Activated T-cell treated with anti-CD3 and anti-CD28 coated beads, Interleukin-2, amount 50 U/mL, for 4 hours (primary cell): ENCODE measurements at regions not wholly inside any gene's neighbourhood (a gene's known extent, or its start where the extent isn't known, plus 50 kb on each side); places are given as distances from the start of the nearest gene placed in this dataset.
"Not testable (repeated sequence)": the region's sequence is repeated elsewhere in the genome, so short reads cannot be mapped to it uniquely, and the experiment has no call there.

Experiments used
- ATAC-seq, 2 donors: fragments of 200-7000 bp; cut with Tn5 transposase; one replicate each; pipeline ENCODE4 v1.10.0; 2021
- DNase-seq: peaks from one replicate; pipeline ENCODE4 v3.0.0-alpha.2; 2020
- H3K27me3 Mint-ChIP-seq: one replicate; pipeline ENCODE4 v1.8.0; 2021; ENCODE audit warnings: low read depth, mixed read lengths
- H3K36me3 Mint-ChIP-seq: one replicate; pipeline ENCODE4 v1.8.0; 2022; ENCODE audit warnings: mixed read lengths; ENCODE audit not compliant: insufficient read depth
- H3K4me1 Mint-ChIP-seq: one replicate; pipeline ENCODE4 v1.8.0; 2021; ENCODE audit warnings: low read depth, mixed read lengths
- H3K4me3 Mint-ChIP-seq: one replicate; pipeline ENCODE4 v1.8.0; 2021; ENCODE audit warnings: mild to moderate bottlenecking, moderate library complexity, mixed read lengths
- H3K9me3 Mint-ChIP-seq: one replicate; pipeline ENCODE4 v1.8.0; 2021; ENCODE audit warnings: mixed read lengths

- not testable (repeated sequence) for DNase-seq, H3K27me3 Mint-ChIP-seq, H3K4me3 Mint-ChIP-seq, H3K36me3 Mint-ChIP-seq, ATAC-seq, H3K9me3 Mint-ChIP-seq
- H3K4me1 Mint-ChIP-seq: peaks cover 23% of the 10 kb centered on the region
Observed at GRCh38 chr2:136312568-136312967, 194.6 kb upstream of the CXCR4 start.

GRCh38 chr2:136310797-136311603 lies 193.1 kb upstream of the CXCR4 start:
- no peak for DNase-seq
- no peaks in the 10 kb centered on the region for H3K9me3 Mint-ChIP-seq
- peaks cover 25% of the 10 kb centered on the region for H3K4me1 Mint-ChIP-seq
- no peaks in the 10 kb centered on the region for H3K36me3 Mint-ChIP-seq
- no peak overlapping the region for H3K4me3 Mint-ChIP-seq
- ATAC-seq: peak; percentile 87 to 90
- H3K27me3 Mint-ChIP-seq: no peaks in the 10 kb centered on the region

- peaks cover 35% of the 10 kb centered on the region for H3K4me1 Mint-ChIP-seq
- H3K27me3 Mint-ChIP-seq: no peaks in the 10 kb centered on the region
- no peak overlapping the region for H3K4me3 Mint-ChIP-seq
- no peaks in the 10 kb centered on the region for H3K9me3 Mint-ChIP-seq
- no peaks in the 10 kb centered on the region for H3K36me3 Mint-ChIP-seq
- ATAC-seq: no peak
- DNase-seq: peak; percentile 12
Observed at GRCh38 chr2:136310005-136310495, 192.1 kb upstream of the CXCR4 start.

DNA sequence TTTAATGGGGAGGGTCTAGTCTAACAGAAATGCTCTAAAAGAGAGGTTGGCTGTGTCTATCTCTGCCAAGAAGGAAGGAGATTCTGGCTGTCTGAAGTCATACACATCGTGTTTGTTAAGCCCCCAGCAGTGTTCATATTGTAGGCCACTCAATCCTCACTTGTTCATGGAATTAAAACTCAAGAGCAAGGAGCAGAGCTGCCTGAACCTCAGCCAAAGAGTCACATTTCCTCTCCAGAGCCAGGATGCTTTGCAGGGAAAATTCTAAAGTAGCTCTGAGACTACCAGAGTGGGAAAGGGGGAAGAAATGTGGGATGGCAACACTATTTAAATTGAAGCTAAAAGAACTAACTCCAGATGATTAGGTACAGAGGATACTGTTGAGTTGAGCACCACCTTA lies 190.7 kb upstream of the CXCR4 start:
- Mint-ChIP-seq H3K4me1 (peaks cover 37% of the 10 kb centered on the region), H3K9me3 (no peaks in the 10 kb centered on the region), H3K36me3 (no peaks in the 10 kb centered on the region)

GRCh38 chr2:136306836-136307235 lies 188.9 kb upstream of the CXCR4 start:
- no peak for DNase-seq
- H3K4me3 Mint-ChIP-seq: no peak overlapping the region
- no peaks in the 10 kb centered on the region for H3K36me3 Mint-ChIP-seq
- ATAC-seq: no peak
- H3K4me1 Mint-ChIP-seq: peaks cover 37% of the 10 kb centered on the region
- no peaks in the 10 kb centered on the region for H3K9me3 Mint-ChIP-seq
- no peaks in the 10 kb centered on the region for H3K27me3 Mint-ChIP-seq

More for the DNA sequence above, 190.7 kb upstream of the CXCR4 start:
- H3K4me3 Mint-ChIP-seq: no peak overlapping the region
- ATAC-seq: no peak
- H3K27me3 Mint-ChIP-seq: no peaks in the 10 kb centered on the region
- no peak for DNase-seq

DNA sequence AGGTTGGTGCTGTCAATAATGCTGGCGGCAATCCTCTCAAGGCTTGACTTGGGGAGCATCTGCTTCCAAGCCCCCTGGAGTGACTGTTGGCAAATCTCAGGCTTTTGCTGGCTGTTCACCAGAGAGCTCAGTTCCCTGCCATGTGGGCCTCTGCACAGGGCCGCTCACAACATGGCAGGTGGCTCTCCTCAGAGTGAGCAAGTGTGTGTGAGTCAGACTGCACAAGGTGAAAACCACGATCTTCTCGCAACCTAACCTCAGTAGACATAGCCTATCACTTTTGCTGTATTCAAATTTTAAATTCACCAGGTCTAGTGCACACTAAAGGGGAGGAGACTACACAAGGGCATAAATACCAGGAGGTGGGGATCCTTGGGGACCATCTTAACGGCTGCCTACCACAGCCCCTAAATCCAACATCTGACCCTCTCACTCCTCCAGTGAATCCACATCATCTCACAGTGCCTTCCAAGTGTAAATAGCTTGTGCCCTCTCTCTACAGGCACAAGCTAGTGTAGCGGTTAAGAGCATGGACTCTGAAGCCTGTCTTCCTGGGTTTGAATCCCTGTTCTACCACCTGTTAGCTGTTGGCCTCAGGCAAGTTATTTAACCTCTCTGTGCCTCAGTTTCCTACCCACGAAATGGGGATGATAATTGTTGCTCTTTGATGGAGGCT lies 187.7 kb upstream of the CXCR4 start:
- H3K4me1 Mint-ChIP-seq: peaks cover 28% of the 10 kb centered on the region
- no peaks in the 10 kb centered on the region for H3K36me3 Mint-ChIP-seq
- ATAC-seq: peak; percentile 100
- DNase-seq: peak; percentile 37
- H3K4me3 Mint-ChIP-seq: no peak overlapping the region
- H3K27me3 Mint-ChIP-seq: no peaks in the 10 kb centered on the region
- H3K9me3 Mint-ChIP-seq: no peaks in the 10 kb centered on the region

DNA sequence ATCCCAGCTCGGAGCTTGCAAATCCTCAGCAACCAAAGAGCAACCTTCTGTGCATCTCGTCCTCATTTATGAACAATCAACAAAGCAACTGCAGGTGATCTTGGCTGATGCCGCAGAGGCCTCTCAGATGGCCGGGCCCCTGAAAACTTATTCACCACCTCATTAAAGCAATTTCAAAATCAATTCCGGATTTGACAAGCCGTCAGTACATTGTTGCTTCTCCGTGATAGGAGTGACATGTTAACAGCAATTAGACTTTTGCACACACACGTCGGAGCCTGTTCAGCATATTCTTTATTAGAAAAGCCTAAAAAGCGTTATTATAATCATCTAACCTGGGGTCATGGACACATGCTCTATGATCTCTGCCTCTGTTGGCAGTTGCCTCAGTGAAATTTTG lies 183.1 kb upstream of the CXCR4 start:
- Mint-ChIP-seq H3K4me3 (no peak overlapping the region), H3K9me3 (no peaks in the 10 kb centered on the region), H3K4me1 (peaks cover 18% of the 10 kb centered on the region), H3K27me3 (no peaks in the 10 kb centered on the region), H3K36me3 (no peaks in the 10 kb centered on the region)
- DNase-seq (no peak), ATAC-seq (no peak)

DNA sequence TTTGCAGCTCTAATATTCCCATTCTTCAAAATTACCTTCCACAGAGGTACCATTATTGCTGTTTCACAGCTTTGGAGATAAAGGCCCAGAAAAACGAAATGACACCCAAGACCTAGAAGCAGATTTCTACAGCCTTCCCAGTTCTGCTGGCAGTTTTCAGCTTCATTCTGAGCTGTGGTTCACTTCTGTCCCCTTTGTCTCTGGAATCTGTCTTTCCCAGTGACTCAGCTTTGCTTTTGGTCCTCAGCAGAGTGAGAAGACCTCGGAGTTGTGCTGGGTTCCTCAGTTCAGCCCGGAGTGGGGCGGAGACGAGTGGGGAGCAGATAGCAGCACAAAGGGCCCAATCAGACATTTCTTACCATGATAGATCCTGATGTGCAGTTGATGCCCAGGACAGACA lies 180.7 kb upstream of the CXCR4 start:
- H3K4me1 Mint-ChIP-seq: peaks cover 6% of the 10 kb centered on the region
- ATAC-seq (no peak), DNase-seq (no peak)
- no peaks in the 10 kb centered on the region for H3K36me3 Mint-ChIP-seq
- H3K9me3 Mint-ChIP-seq: no peaks in the 10 kb centered on the region
- H3K27me3 Mint-ChIP-seq: no peaks in the 10 kb centered on the region
- H3K4me3 Mint-ChIP-seq: no peak overlapping the region

DNA sequence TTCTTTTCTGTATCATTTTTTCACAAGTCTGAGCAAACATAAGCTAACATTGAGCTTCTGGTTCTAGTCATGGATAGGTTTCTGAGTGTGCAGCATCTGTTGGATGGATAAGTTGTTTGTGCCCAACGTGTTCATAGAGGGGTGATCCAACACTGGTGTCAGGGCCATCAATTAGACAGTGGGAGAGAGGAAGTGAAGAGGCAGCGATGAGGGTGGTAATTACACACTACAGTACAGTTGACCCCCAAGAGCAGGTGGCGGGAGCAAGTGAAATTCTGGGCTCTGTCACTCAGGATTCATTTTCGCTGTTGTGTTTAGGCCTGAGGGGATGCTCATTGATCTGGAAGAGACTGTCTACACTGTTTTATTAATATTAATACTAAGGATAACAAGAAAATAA lies 180.0 kb upstream of the CXCR4 start:
- no peak for ATAC-seq
- H3K4me1 Mint-ChIP-seq: peaks cover 6% of the 10 kb centered on the region

DNA sequence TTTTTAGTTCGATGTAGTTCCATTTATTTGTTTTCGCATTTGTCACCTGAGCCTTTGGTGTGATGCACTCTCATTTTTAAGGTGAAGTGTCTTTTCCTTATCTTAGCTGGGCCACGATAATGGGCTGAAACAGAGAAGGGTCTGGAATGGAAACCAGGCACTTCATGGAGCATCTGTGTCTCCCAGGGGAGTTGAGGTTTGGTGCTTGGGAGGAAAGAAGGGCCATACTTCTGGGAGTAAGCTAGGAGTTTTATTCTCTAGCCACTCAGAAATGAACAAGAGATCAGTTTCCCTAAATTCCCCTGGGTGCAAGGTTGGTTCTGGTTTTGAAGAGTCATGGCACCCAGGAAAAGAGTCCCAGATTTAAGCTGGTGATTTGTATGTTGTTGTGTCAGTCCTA lies 179.4 kb upstream of the CXCR4 start:
- Mint-ChIP-seq H3K36me3 (no peaks in the 10 kb centered on the region), H3K9me3 (no peaks in the 10 kb centered on the region), H3K4me1 (peaks cover 11% of the 10 kb centered on the region), H3K27me3 (no peaks in the 10 kb centered on the region), H3K4me3 (no peak overlapping the region)
- ATAC-seq: no peak
- no peak for DNase-seq

More for the DNA sequence above, 180.0 kb upstream of the CXCR4 start:
- Mint-ChIP-seq H3K9me3 (no peaks in the 10 kb centered on the region), H3K27me3 (no peaks in the 10 kb centered on the region), H3K4me3 (no peak overlapping the region), H3K36me3 (no peaks in the 10 kb centered on the region)
- DNase-seq: no peak

DNA sequence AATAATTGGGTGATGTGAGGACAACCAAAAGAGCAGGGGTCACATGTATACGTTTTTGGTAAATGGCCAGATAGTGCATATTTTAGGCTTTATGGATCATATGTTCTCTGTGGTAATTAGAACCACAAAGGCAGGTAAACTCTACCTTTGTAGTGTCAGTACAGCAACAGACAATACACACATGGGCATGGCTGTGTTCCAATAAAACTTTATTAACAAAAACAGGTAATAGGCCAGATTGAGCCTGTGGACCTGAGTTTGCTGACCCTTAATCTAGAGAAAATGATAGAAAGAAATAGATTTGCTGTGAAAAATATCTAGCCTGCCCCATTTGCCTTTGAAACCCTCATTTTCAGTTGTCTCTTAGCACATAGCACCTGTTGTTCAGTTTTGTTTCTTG lies 177.2 kb upstream of the CXCR4 start:
- Mint-ChIP-seq H3K27me3 (no peaks in the 10 kb centered on the region), H3K4me3 (no peak overlapping the region), H3K4me1 (peaks cover 13% of the 10 kb centered on the region), H3K36me3 (no peaks in the 10 kb centered on the region), H3K9me3 (no peaks in the 10 kb centered on the region)
- DNase-seq: no peak
- no peak for ATAC-seq

- ATAC-seq: no peak
Observed at GRCh38 chr2:136291871-136292270, 173.9 kb upstream of the CXCR4 start.

GRCh38 chr2:136290326-136290725 lies 172.4 kb upstream of the CXCR4 start:
- Mint-ChIP-seq H3K9me3 (no peaks in the 10 kb centered on the region), H3K4me1 (peaks cover 8% of the 10 kb centered on the region), H3K27me3 (no peaks in the 10 kb centered on the region), H3K4me3 (no peak overlapping the region), H3K36me3 (no peaks in the 10 kb centered on the region)
- DNase-seq (no peak), ATAC-seq (no peak)

More at GRCh38 chr2:136291871-136292270, 173.9 kb upstream of the CXCR4 start:
- no peaks in the 10 kb centered on the region for H3K9me3 Mint-ChIP-seq
- DNase-seq: no peak
- no peaks in the 10 kb centered on the region for H3K36me3 Mint-ChIP-seq
- H3K27me3 Mint-ChIP-seq: no peaks in the 10 kb centered on the region
- H3K4me3 Mint-ChIP-seq: no peak overlapping the region
- H3K4me1 Mint-ChIP-seq: peaks cover 7% of the 10 kb centered on the region

GRCh38 chr2:136288249-136288648 lies 170.3 kb upstream of the CXCR4 start:
- Mint-ChIP-seq H3K9me3 (no peaks in the 10 kb centered on the region), H3K4me3 (no peak overlapping the region), H3K27me3 (no peaks in the 10 kb centered on the region), H3K4me1 (peaks cover 26% of the 10 kb centered on the region), H3K36me3 (no peaks in the 10 kb centered on the region)
- no peak for DNase-seq
- no peak for ATAC-seq

DNA sequence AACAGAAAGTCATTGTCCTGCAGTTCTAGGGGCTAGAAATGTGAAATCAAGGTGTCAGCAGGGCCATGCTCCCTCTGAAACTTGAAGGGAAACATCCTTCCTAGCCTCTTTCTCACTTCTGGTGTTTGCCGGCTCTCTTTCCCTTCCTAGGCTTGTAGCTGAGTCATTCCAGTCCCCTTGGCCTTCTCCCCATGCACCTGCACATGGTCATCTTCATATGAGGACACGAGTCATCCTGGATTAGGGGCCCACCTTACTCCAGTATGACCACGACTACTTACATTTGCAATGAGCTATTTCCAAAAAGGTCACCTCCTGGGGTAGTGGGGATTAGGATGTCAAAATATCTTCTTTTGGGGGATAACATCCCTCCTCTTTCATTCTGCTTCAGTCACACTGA lies 168.5 kb upstream of the CXCR4 start:
- peaks cover 34% of the 10 kb centered on the region for H3K4me1 Mint-ChIP-seq
- no peak overlapping the region for H3K4me3 Mint-ChIP-seq
- DNase-seq (no peak), ATAC-seq (no peak)
- no peaks in the 10 kb centered on the region for H3K36me3 Mint-ChIP-seq
- H3K27me3 Mint-ChIP-seq: no peaks in the 10 kb centered on the region
- H3K9me3 Mint-ChIP-seq: no peaks in the 10 kb centered on the region
